Left hindlimb (tissue), 1 donor: ENCODE measurements at regions not wholly inside any gene's neighbourhood (a gene's known extent, or its start where the extent isn't known, plus 50 kb on each side); places are given as distances from the start of the nearest gene placed in this dataset.

Experiments
- DNase-seq: peaks from one replicate; pipeline ENCODE4 v3.0.0-alpha.2; 2018

- no peak for DNase-seq
These were observed 1486.6 kb downstream of the AACS start for GRCh38 chr12:126551869-126552268.

DNA sequence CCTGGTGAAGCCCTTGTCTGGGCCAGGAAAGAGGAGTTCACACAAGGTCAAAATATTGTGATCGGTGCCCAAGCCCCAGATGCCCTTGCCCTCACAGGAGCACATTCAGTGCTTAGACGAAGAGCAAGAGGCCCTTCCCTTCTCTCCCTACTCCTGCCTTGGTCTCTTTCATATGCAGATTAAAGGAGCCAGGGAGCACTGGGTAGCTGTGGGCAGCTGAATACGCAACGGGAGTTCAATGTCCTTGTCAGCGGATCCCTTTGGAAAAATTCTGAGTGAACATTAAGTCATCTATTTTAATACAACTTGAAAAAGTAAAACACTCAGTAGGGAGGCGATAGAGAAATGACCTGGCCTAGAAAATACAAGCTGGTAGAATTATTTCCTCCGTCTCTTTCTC, 1489.4 kb downstream of the AACS start:
- DNase-seq, result no peak

- DNase-seq, result no peak
These were observed 1492.4 kb downstream of the AACS start for GRCh38 chr12:126557659-126558058.

- DNase-seq, result no peak
These were observed 1493.0 kb downstream of the AACS start for GRCh38 chr12:126558219-126558618.

GRCh38 chr12:126558810-126559209, 1493.6 kb downstream of the AACS start:
- no peak for DNase-seq

- no peak for DNase-seq
These were observed 1501.8 kb downstream of the AACS start for GRCh38 chr12:126567016-126567415.

DNA sequence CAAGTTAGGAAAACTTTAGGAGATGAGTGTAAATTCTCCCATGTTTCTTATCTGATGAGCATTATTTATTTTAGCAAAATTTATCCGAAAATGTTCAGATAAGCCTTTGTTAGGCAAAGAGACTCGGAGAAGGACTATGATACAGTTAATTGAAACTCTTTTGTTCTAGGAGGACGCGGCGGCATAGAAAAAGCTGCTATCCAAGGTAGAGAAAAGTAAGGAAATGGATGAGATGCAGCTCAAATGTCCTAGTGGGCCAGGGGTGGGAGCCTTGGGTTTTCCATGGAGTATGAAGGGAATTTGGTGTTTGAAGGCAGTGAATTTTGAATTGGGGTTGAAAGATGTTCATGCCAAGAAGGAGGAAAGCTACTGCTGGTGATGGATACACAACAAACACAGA, 1504.5 kb downstream of the AACS start:
- no peak for DNase-seq

DNA sequence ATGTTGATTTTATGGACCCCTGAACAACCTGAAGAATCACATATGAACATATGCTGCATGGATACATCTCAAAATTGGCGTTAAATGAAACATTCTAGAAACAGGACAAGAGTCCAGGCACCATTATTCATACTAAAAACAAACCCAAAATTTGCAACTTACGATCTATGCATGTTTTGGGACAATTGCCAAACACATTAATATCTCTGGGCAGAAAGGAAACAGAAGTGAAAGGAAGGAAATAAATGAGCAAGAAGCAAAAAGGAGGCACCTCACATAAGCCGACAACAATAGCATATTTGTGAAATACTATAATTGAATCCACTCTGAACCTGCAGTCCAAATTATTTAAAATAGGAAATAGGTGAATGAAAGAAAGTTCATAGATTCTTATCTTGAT, 1505.3 kb downstream of the AACS start:
- no peak for DNase-seq

DNA sequence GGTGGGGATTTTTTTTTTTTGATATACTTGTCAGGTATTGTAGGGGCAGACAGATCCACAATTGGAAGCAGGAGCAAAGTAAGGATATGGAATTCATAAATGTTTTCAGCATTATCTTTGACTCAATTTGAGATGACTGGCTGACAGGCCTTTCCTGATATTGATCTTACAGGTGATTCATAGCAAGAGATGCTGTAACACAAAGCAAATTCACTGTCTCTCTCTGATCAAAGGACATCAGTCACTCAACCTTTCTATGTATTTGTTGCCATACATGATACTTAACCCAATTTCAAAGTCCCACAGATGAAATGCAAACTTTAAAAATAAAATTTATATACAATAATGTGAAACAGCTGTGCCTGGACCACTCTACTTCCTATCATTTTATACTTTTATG, 1506.9 kb downstream of the AACS start:
- DNase-seq, result no peak

GRCh38 chr12:126581655-126582054, 1516.4 kb downstream of the AACS start:
- DNase-seq, result no peak

DNA sequence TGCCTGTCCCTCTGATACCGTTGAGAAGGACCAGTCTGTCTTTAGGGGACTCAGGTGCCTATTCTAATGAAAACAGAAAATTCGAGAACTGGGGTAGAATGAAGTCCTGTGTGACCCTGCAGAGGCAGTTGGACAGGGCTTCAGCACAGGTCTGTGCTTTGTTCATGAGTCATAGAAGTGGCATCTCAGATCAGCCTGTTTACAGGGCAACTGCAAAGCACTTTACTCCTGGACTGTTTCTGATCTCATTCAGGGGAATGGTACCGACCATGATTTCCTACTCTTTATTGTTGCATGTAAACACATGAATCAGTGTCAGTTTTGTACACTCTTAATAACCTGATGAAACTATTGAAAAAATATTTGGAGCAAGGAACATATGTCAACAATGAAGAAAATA, 1517.0 kb downstream of the AACS start:
- DNase-seq, result no peak

GRCh38 chr12:126588586-126589249, 1523.5 kb downstream of the AACS start:
- no peak for DNase-seq

GRCh38 chr12:126591533-126591932, 1526.3 kb downstream of the AACS start:
- DNase-seq, result no peak

- DNase-seq, result no peak
These were observed 1536.2 kb downstream of the AACS start for GRCh38 chr12:126601184-126602170.

GRCh38 chr12:126602612-126603011, 1537.4 kb downstream of the AACS start:
- no peak for DNase-seq

- DNase-seq, result no peak
These were observed 1541.9 kb downstream of the AACS start for GRCh38 chr12:126607157-126607556.

GRCh38 chr12:126607867-126608266, 1542.6 kb downstream of the AACS start:
- DNase-seq, result no peak

DNA sequence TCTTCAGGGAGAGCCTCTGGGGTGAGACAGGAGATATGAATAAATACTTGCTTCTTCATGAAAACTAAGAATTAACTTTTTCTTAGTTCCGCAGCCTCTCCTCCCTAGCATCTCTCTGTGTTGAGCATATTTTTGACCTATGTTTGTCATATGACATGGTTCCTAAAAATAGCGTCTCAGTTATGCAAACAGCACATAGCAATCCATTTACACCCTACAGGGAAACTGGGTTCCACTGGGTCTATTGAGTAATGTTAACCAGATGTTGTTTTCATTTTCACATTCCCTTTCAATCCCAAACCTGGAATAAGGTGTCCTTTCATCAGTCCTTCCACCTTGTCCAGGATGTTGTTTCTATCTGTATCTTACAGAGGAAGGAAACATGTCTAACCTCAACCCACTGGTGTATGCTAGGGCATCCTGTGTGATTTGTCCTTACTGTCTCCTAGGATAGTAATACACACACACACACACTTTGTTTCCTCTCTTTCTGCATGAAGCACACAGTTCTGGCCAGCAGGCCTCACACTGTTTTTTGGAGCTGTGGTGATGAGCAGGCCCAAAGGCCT, 1543.5 kb downstream of the AACS start:
- DNase-seq, result no peak

- DNase-seq, result no peak
These were observed 1551.2 kb downstream of the AACS start for GRCh38 chr12:126616441-126616840.

- no peak for DNase-seq
These were observed 1552.1 kb downstream of the AACS start for GRCh38 chr12:126617312-126617711.

DNA sequence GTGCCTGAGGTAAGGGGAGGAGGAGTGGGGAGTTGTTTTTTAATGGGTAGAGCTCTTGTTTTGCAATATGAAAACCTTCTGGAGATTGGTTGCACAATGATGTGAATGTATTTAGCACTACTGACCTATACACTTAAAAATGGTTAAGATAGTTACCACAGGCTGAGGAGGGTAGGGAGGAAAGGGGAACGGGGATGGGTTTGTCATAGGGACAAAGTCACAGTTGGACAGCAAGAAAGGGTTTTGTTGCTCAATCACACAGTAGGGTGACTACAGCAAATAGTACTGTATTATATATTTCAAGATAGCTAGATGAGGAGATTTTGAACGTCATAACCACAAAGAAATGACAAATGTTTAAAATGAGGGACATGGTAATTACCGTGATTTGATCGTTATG, 1562.4 kb downstream of the AACS start:
- no peak for DNase-seq

GRCh38 chr12:126636821-126637220, 1571.6 kb downstream of the AACS start:
- no peak for DNase-seq

- DNase-seq, result no peak
These were observed 1579.2 kb downstream of the AACS start for GRCh38 chr12:126644236-126645020.
